BJ (cell line): ENCODE measurements at regions not wholly inside any gene's neighbourhood (a gene's known extent, or its start where the extent isn't known, plus 50 kb on each side); places are given as distances from the start of the nearest gene placed in this dataset.

ENCODE experiments used
- CTCF ChIA-PET: fragments of 350-600 bp; formaldehyde crosslinking; extraction: SDS; loops from one replicate; lab custom pipeline; 2021; ENCODE audit warnings: antibody characterized with exemption, inconsistent platforms; lab: Yijun Ruan, JAX
- POLR2A ChIA-PET: fragments of 300-600 bp; sonication (Branson Sonifier 250); formaldehyde crosslinking; extraction: SDS; loops from one replicate; lab custom pipeline; 2021; ENCODE audit warnings: antibody characterized with exemption; lab: Charles Lee
- DNase-seq: peaks from one replicate; pipeline ENCODE4 v3.0.0-alpha.2; 2011; ENCODE audit warnings: low read depth
- H3K27me3 ChIP-seq: 2 replicates; pipeline ENCODE4 v1.6.0; 2011; ENCODE audit warnings: low read length; ENCODE audit not compliant: control insufficient read depth, insufficient read depth
- H3K36me3 ChIP-seq: 2 replicates; pipeline ENCODE4 v1.5.1; 2011; ENCODE audit warnings: low read length; ENCODE audit not compliant: control insufficient read depth, insufficient read depth
- H3K4me3 ChIP-seq: 2 replicates; pipeline ENCODE4 v1.5.1; 2011; ENCODE audit warnings: low read depth, mild to moderate bottlenecking, control low read depth, low read length
- TF ChIP-seq, protein P1 (sequence below): IDR thresholded peaks from 2 replicates; pipeline ENCODE4 v1.5.1; 2011; ENCODE audit warnings: low read depth, mild to moderate bottlenecking, control low read depth, inconsistent platforms, low read length, moderate library complexity; ENCODE audit not compliant: insufficient read depth

DNA sequence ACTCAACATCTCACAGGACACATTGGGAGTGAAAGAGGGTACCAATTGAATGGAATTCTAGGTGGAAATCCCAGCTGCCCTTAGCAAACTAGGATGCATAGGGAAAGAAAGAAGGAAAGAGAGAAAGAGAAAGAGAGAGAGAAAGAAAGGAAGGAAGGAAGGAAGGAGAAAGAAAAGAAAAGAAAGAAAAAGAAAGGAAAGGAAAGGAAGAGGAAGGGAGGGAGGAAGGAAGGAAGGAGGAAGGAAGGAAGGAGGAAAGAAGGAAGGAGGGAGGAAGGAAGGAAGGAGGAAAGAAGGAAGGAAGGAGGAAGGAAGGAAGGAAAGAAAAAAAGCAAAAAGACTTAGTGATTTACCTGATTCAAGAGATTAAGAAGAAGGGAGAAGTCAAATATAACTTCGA is 143.9 kb downstream of the SS18 start:
- POLR2A ChIA-PET: no interaction called here
- TF ChIP-seq, protein P1, sequence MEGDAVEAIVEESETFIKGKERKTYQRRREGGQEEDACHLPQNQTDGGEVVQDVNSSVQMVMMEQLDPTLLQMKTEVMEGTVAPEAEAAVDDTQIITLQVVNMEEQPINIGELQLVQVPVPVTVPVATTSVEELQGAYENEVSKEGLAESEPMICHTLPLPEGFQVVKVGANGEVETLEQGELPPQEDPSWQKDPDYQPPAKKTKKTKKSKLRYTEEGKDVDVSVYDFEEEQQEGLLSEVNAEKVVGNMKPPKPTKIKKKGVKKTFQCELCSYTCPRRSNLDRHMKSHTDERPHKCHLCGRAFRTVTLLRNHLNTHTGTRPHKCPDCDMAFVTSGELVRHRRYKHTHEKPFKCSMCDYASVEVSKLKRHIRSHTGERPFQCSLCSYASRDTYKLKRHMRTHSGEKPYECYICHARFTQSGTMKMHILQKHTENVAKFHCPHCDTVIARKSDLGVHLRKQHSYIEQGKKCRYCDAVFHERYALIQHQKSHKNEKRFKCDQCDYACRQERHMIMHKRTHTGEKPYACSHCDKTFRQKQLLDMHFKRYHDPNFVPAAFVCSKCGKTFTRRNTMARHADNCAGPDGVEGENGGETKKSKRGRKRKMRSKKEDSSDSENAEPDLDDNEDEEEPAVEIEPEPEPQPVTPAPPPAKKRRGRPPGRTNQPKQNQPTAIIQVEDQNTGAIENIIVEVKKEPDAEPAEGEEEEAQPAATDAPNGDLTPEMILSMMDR: no peak

DNA sequence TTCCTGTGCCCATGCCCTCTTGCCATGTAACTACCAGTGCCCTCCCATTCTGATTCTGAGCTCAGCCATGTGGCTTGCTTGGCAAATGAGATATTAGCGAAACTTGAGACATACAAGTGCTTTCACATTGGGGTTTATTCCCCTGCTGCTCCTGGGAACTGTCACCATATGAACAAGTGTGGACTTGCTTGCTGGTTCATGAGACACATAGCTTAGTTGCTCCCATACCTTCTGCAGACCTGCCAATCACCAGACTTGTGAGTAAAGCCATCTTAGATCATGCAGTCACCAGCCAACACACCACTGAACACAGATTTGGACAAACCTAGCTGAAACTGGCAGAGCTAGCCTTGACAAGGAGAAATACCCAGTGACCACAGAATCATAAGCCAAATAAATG is 155.1 kb downstream of the SS18 start:
- Histone ChIP-seq H3K36me3 (no peaks in the 10 kb centered on the region), H3K27me3 (no peaks in the 10 kb centered on the region), H3K4me3 (no peak overlapping the region)
- ChIA-PET POLR2A (no interaction called here), CTCF (interaction anchor here (1.0 kb wide), 1 partner anchor 17 kb away, joined by 4 read pairs; no protein-coding TSS in a partner anchor)
- DNase-seq: no peak
- TF ChIP-seq, protein P1: no peak

More for the DNA sequence above, 143.9 kb downstream of the SS18 start:
- Histone ChIP-seq H3K36me3 (no peaks in the 10 kb centered on the region), H3K4me3 (no peak overlapping the region), H3K27me3 (no peaks in the 10 kb centered on the region)
- CTCF ChIA-PET: no interaction called here
- DNase-seq: no peak

- Histone ChIP-seq H3K27me3 (no peaks in the 10 kb centered on the region), H3K4me3 (no peak overlapping the region), H3K36me3 (no peaks in the 10 kb centered on the region)
- DNase-seq: no peak
- CTCF ChIA-PET: no interaction called here
- POLR2A ChIA-PET: no interaction called here
- TF ChIP-seq, protein P1: no peak
Observed at GRCh38 chr18:25931126-25931525, 159.3 kb downstream of the SS18 start.

DNA sequence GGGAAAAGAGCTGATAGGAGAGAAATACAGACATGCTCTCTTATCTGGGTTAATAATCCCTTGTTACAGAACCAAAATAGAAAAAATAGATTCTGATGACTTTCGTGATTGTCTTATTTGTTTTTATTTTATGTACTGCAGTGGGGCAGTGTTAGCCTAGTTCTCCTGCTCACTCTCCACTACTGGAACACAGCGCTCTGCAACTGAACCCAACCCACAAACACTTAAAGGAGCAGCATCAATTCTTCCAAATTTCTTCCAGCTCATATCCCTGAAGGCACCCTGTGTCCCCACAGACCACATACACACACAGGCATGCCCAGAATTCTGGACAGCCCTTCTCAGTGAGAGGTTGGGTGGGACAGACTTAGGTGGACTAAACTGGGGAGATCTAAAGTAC is 160.6 kb downstream of the SS18 start:
- H3K36me3 ChIP-seq: no peaks in the 10 kb centered on the region
- ChIA-PET POLR2A (no interaction called here), CTCF (no interaction called here)
- DNase-seq: no peak
- no peak overlapping the region for H3K4me3 ChIP-seq
- TF ChIP-seq, protein P1: no peak
- no peaks in the 10 kb centered on the region for H3K27me3 ChIP-seq

- no peak overlapping the region for H3K4me3 ChIP-seq
- no peaks in the 10 kb centered on the region for H3K36me3 ChIP-seq
- POLR2A ChIA-PET: no interaction called here
- H3K27me3 ChIP-seq: no peaks in the 10 kb centered on the region
- TF ChIP-seq, protein P1: no peak
- CTCF ChIA-PET: no interaction called here
- no peak for DNase-seq
Observed at GRCh38 chr18:25927830-25928229, 162.6 kb downstream of the SS18 start.
